SK-N-SH (cell line): ENCODE measurements at regions not wholly inside any gene's neighbourhood (a gene's known extent, or its start where the extent isn't known, plus 50 kb on each side); places are given as distances from the start of the nearest gene placed in this dataset.

Experiments
- CTCF ChIA-PET: fragments of 300-600, 350-600 bp; formaldehyde crosslinking; extraction: SDS; loops from one replicate; lab custom pipeline; 2021; lab: Yijun Ruan, JAX
- POLR2A ChIA-PET: fragments of 350-600 bp; sonication (Branson Sonifier 250); formaldehyde crosslinking; extraction: SDS; loops from one replicate; lab custom pipeline; 2020; ENCODE audit warnings: antibody characterized with exemption, inconsistent platforms; lab: Yijun Ruan, JAX
- DNase-seq: peaks from one replicate; pipeline ENCODE4 v3.0.0; 2012
- H2AFZ ChIP-seq: fragments of 200-600 bp; sonication (generic); 2 replicates; pipeline ENCODE4 v1.8.1; 2016; ENCODE audit warnings: antibody characterized with exemption, mild to moderate bottlenecking, low read depth
- H3F3A ChIP-seq: fragments of 200-600 bp; sonication (generic); replicated peaks from 2 replicates; pipeline ENCODE3; 2016; ENCODE audit warnings: antibody characterized with exemption, mild to moderate bottlenecking; ENCODE audit not compliant: insufficient read depth
- H3K27ac ChIP-seq, 2 experiments: fragments of 200-500 bp in 1 of 2; fragments of 200-600 bp in 1 of 2; sonication (Bioruptor generic) in 1 of 2; sonication (generic), shearing (Covaris generic) in 1 of 2; 2 replicates each; pipeline versions ENCODE4 v1.5.1 to v1.6.1; 2014 to 2016; ENCODE audit warnings: low read depth in 2 of 2, inconsistent platforms in 1 of 2, low read length in 1 of 2, mild to moderate bottlenecking in 1 of 2, mixed read lengths in 1 of 2
- H3K27me3 ChIP-seq: fragments of 200-600 bp; sonication (generic), shearing (Covaris generic); 2 replicates; pipeline ENCODE4 v1.6.1; 2016; ENCODE audit warnings: mixed run types; ENCODE audit not compliant: insufficient read depth
- H3K36me3 ChIP-seq, 2 experiments: fragments of 200-500 bp in 1 of 2; fragments of 200-600 bp in 1 of 2; sonication (Bioruptor generic) in 1 of 2; sonication (generic) in 1 of 2; replicated peaks in 1 of 2; 2 replicates each; pipeline versions ENCODE3 to v1.5.1; 2014 to 2016; ENCODE audit warnings: low read length in 1 of 2, mild to moderate bottlenecking in 1 of 2; ENCODE audit not compliant: insufficient read depth in 2 of 2, control insufficient read depth in 1 of 2
- H3K4me1 ChIP-seq, 2 experiments: fragments of 200-500 bp in 1 of 2; fragments of 200-600 bp in 1 of 2; sonication (Bioruptor generic) in 1 of 2; sonication (generic), shearing (Covaris generic) in 1 of 2; 2 replicates each; pipeline versions ENCODE4 v1.5.1 to v1.6.1; 2014 to 2016; ENCODE audit warnings: low read depth in 1 of 2, low read length in 1 of 2, mixed run types in 1 of 2; ENCODE audit not compliant: insufficient read depth in 2 of 2, control insufficient read depth in 1 of 2
- H3K4me2 ChIP-seq: fragments of 200-600 bp; sonication (generic), shearing (Covaris generic); 2 replicates; pipeline ENCODE4 v1.6.1; 2017; ENCODE audit warnings: mixed run types
- H3K4me3 ChIP-seq, 2 experiments: fragments of 200-500 bp in 1 of 2; fragments of 200-600 bp in 1 of 2; sonication (Bioruptor generic) in 1 of 2; sonication (generic), shearing (Covaris generic) in 1 of 2; 2 replicates each; pipeline versions ENCODE4 v1.5.1 to v1.8.1; 2014 to 2016; ENCODE audit warnings: low read depth in 2 of 2, inconsistent platforms in 1 of 2, low read length in 1 of 2, mild to moderate bottlenecking in 1 of 2, mixed read lengths in 1 of 2, moderate library complexity in 1 of 2
- H3K79me2 ChIP-seq: fragments of 200-600 bp; sonication (generic); 2 replicates; pipeline ENCODE4 v1.8.1; 2017; ENCODE audit warnings: mild to moderate bottlenecking; ENCODE audit not compliant: insufficient read depth
- H3K9ac ChIP-seq: fragments of 200-600 bp; sonication (generic); 2 replicates; pipeline ENCODE4 v1.6.1; 2017; ENCODE audit warnings: mixed run types
- H3K9me2 ChIP-seq: fragments of 200-600 bp; sonication (generic); 2 replicates; pipeline ENCODE4 v1.6.1; 2017; ENCODE audit warnings: mixed run types
- H3K9me3 ChIP-seq: fragments of 200-600 bp; sonication (generic); 2 replicates; pipeline ENCODE4 v1.6.1; 2017; ENCODE audit warnings: mixed run types, mild to moderate bottlenecking, moderate library complexity
- H4K20me1 ChIP-seq: fragments of 200-600 bp; sonication (generic); 2 replicates; pipeline ENCODE4 v1.6.1; 2017; ENCODE audit warnings: mild to moderate bottlenecking, mixed run types; ENCODE audit not compliant: insufficient read depth
- EZH2phosphoT487 ChIP-seq: fragments of 200-600 bp; sonication (generic); IDR thresholded peaks from 2 replicates; pipeline ENCODE4 v1.6.1; 2017; ENCODE audit warnings: low read depth, mixed run types, mild to moderate bottlenecking, antibody characterized with exemption, moderate library complexity, borderline replicate concordance
- FOSL2 ChIP-seq: IDR thresholded peaks from 2 replicates; pipeline ENCODE4 v1.4.0; 2012; ENCODE audit warnings: low read depth, mild to moderate bottlenecking, moderate library complexity, borderline replicate concordance
- FOXJ3 ChIP-seq: sonication (generic); formaldehyde crosslinking; IDR thresholded peaks from 2 replicates; pipeline ENCODE4 v1.5.1; 2020; ENCODE audit warnings: mild to moderate bottlenecking, missing genetic modification reagents
- FOXM1 ChIP-seq: IDR thresholded peaks from 2 replicates; pipeline ENCODE4 v1.4.0; 2012; ENCODE audit warnings: low read depth, mild to moderate bottlenecking
- GATA2 ChIP-seq: sonication (generic); formaldehyde crosslinking; IDR thresholded peaks from 2 replicates; pipeline ENCODE4 v1.5.0; 2020; ENCODE audit warnings: mild to moderate bottlenecking, missing genetic modification reagents
- JUND ChIP-seq: IDR thresholded peaks from 2 replicates; pipeline ENCODE4 v1.4.0; 2012
- MAX ChIP-seq: IDR thresholded peaks from 2 replicates; pipeline ENCODE4 v1.4.0; 2012; ENCODE audit warnings: low read depth
- MEF2A ChIP-seq: IDR thresholded peaks from 2 replicates; pipeline ENCODE4 v1.4.0; 2012; ENCODE audit warnings: low read depth, borderline replicate concordance
- POLR2AphosphoS5 ChIP-seq: IDR thresholded peaks from 2 replicates; pipeline ENCODE4 v1.6.1; 2012; ENCODE audit warnings: low read depth, low read length
- RAD21 ChIP-seq: IDR thresholded peaks from 2 replicates; pipeline ENCODE4 v1.6.1; 2012; ENCODE audit warnings: mild to moderate bottlenecking, low read length
- REST ChIP-seq: IDR thresholded peaks from 2 replicates; pipeline ENCODE4 v1.6.1; 2012; ENCODE audit warnings: mild to moderate bottlenecking, low read depth, low read length, moderate library complexity
- RFX5 ChIP-seq: IDR thresholded peaks from 2 replicates; pipeline ENCODE4 v1.6.1; 2012; ENCODE audit warnings: mild to moderate bottlenecking, improper control_type of control experiment, low read length
- RXRA ChIP-seq: IDR thresholded peaks from 2 replicates; pipeline ENCODE4 v1.4.0; 2012; ENCODE audit warnings: low read depth, mild to moderate bottlenecking, borderline replicate concordance
- SIN3A ChIP-seq: IDR thresholded peaks from 2 replicates; pipeline ENCODE4 v1.6.1; 2012; ENCODE audit warnings: low read depth, mild to moderate bottlenecking, low read length, moderate library complexity, borderline replicate concordance
- TCF12 ChIP-seq: IDR thresholded peaks from 2 replicates; pipeline ENCODE4 v1.4.0; 2012
- TEAD4 ChIP-seq: IDR thresholded peaks from 2 replicates; pipeline ENCODE4 v1.4.0; 2012; ENCODE audit warnings: mild to moderate bottlenecking, borderline replicate concordance; ENCODE audit not compliant: insufficient read depth
- WGBS: methylation state at CpG from one replicate; pipeline ENCODE4 v1.1.6; 2017; ENCODE audit warnings: low lambda C conversion rate; 5-methylcytosine and 5-hydroxymethylcytosine counted together
- TF ChIP-seq, protein P1 (sequence below): IDR thresholded peaks from 2 replicates; pipeline ENCODE4; 2012
- TF ChIP-seq, protein P2 (sequence below): fragments of 150-350 bp; IDR thresholded peaks from 2 replicates; pipeline ENCODE4 v1.6.1; 2016; ENCODE audit warnings: mild to moderate bottlenecking, low read depth, low read length
- TF ChIP-seq, protein P3 (sequence below): fragments of 150-350 bp; IDR thresholded peaks from 2 replicates; pipeline ENCODE4 v1.6.1; 2017; ENCODE audit warnings: antibody characterized with exemption, low read length, low read depth, borderline replicate concordance

GRCh38 chr3:13139471-13140065 is 66.3 kb upstream of the IQSEC1 start:
- no peak for DNase-seq
- no peaks in the 10 kb centered on the region for H3K27me3 ChIP-seq
- CTCF ChIA-PET: no interaction called here
- TF ChIP-seq, protein P1, sequence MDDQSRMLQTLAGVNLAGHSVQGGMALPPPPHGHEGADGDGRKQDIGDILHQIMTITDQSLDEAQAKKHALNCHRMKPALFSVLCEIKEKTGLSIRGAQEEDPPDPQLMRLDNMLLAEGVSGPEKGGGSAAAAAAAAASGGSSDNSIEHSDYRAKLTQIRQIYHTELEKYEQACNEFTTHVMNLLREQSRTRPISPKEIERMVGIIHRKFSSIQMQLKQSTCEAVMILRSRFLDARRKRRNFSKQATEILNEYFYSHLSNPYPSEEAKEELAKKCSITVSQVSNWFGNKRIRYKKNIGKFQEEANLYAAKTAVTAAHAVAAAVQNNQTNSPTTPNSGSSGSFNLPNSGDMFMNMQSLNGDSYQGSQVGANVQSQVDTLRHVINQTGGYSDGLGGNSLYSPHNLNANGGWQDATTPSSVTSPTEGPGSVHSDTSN: no peak
- TF ChIP-seq, protein P2, sequence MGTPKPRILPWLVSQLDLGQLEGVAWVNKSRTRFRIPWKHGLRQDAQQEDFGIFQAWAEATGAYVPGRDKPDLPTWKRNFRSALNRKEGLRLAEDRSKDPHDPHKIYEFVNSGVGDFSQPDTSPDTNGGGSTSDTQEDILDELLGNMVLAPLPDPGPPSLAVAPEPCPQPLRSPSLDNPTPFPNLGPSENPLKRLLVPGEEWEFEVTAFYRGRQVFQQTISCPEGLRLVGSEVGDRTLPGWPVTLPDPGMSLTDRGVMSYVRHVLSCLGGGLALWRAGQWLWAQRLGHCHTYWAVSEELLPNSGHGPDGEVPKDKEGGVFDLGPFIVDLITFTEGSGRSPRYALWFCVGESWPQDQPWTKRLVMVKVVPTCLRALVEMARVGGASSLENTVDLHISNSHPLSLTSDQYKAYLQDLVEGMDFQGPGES: no peak
- no peak for TF ChIP-seq RXRA
- TF ChIP-seq RFX5: no peak
- no peak for TF ChIP-seq MAX
- no peak for TF ChIP-seq GATA2 (CRISPR knock-in tag)
- TF ChIP-seq FOXJ3 (CRISPR knock-in tag): no peak
- no peak for TF ChIP-seq FOSL2
- TF ChIP-seq TEAD4: no peak
- TF ChIP-seq JUND: no peak
- no peak for TF ChIP-seq TCF12
- no peak for TF ChIP-seq SIN3A
- TF ChIP-seq POLR2AphosphoS5: no peak
- TF ChIP-seq FOXM1: no peak
- no peak for TF ChIP-seq RAD21
- TF ChIP-seq, protein P3, sequence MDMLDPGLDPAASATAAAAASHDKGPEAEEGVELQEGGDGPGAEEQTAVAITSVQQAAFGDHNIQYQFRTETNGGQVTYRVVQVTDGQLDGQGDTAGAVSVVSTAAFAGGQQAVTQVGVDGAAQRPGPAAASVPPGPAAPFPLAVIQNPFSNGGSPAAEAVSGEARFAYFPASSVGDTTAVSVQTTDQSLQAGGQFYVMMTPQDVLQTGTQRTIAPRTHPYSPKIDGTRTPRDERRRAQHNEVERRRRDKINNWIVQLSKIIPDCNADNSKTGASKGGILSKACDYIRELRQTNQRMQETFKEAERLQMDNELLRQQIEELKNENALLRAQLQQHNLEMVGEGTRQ: no peak
- POLR2A ChIA-PET: no interaction called here
- WGBS: 52% methylated on average over 4 of the region's 4 CpGs
- H3K4me1 ChIP-seq: no peaks in the 10 kb centered on the region
- no peak overlapping the region for H3K4me2 ChIP-seq
- no peaks in the 10 kb centered on the region for H3K79me2 ChIP-seq
- H3K9me3 ChIP-seq: no peaks in the 10 kb centered on the region
- H4K20me1 ChIP-seq: no peaks in the 10 kb centered on the region
- no peak overlapping the region for H2AFZ ChIP-seq
- H3K4me3 ChIP-seq: no peak overlapping the region
- no peaks in the 10 kb centered on the region for H3K9me2 ChIP-seq
- no peak overlapping the region for H3K9ac ChIP-seq
- no peaks in the 10 kb centered on the region for H3F3A ChIP-seq
- H3K36me3 ChIP-seq: no peaks in the 10 kb centered on the region
- H3K27ac ChIP-seq: no peak overlapping the region

GRCh38 chr3:13138833-13139145 is 65.6 kb upstream of the IQSEC1 start:
- H2AFZ ChIP-seq: no peak overlapping the region
- H3K9me3 ChIP-seq: no peaks in the 10 kb centered on the region
- H3K4me1 ChIP-seq: no peaks in the 10 kb centered on the region
- H3K9ac ChIP-seq: no peak overlapping the region
- no peak overlapping the region for H3K4me3 ChIP-seq
- POLR2A ChIA-PET: no interaction called here
- no peaks in the 10 kb centered on the region for H3K9me2 ChIP-seq
- DNase-seq: no peak
- no peaks in the 10 kb centered on the region for H3K79me2 ChIP-seq
- H3F3A ChIP-seq: no peaks in the 10 kb centered on the region
- H3K36me3 ChIP-seq: no peaks in the 10 kb centered on the region
- no peak overlapping the region for H3K27ac ChIP-seq
- CTCF ChIA-PET: interaction anchor here (0.9 to 1.1 kb wide), 2 partner anchors 37 to 1078 kb away, joined by 3 to 4 read pairs; no protein-coding TSS in a partner anchor
- TF ChIP-seq EZH2phosphoT487 (no peak), MEF2A (no peak), REST (no peak)
- TF ChIP-seq, protein P1: no peak
- no peaks in the 10 kb centered on the region for H4K20me1 ChIP-seq
- H3K27me3 ChIP-seq: no peaks in the 10 kb centered on the region
- H3K4me2 ChIP-seq: no peak overlapping the region
- WGBS: 60% methylated on average over 1 of the region's 1 CpG
